C4-2B (cell line): ENCODE measurements at regions not wholly inside any gene's neighbourhood (a gene's known extent, or its start where the extent isn't known, plus 50 kb on each side); places are given as distances from the start of the nearest gene placed in this dataset.

Source experiments
- H3K27ac ChIP-seq: fragments of 450-650 bp; 2 replicates; pipeline ENCODE4 v1.5.1; 2017
- CTCF ChIP-seq: fragments of 450-650 bp; conservative IDR thresholded peaks from 2 replicates; pipeline ENCODE4 v1.5.1; 2017; ENCODE audit warnings: mild to moderate bottlenecking
- ZFX ChIP-seq: fragments of 450-650 bp; IDR thresholded peaks from 2 replicates; pipeline ENCODE4 v1.6.1; 2017

- H3K27ac ChIP-seq: no peak overlapping the region
- TF ChIP-seq CTCF (no peak), ZFX (no peak)
Measured at GRCh38 chr13:111536075-111536642, 215.7 kb downstream of the TEX29 start.

GRCh38 chr13:111537115-111537728, 216.8 kb downstream of the TEX29 start:
- TF ChIP-seq ZFX (no peak), CTCF (no peak)
- no peak overlapping the region for H3K27ac ChIP-seq

- no peak for TF ChIP-seq CTCF
- TF ChIP-seq ZFX: no peak
- H3K27ac ChIP-seq: no peak overlapping the region
Measured at GRCh38 chr13:111537843-111538499, 217.5 kb downstream of the TEX29 start.

GRCh38 chr13:111539252-111539651, 218.8 kb downstream of the TEX29 start:
- TF ChIP-seq ZFX (no peak), CTCF (no peak)
- no peak overlapping the region for H3K27ac ChIP-seq

GRCh38 chr13:111539791-111540446, 219.5 kb downstream of the TEX29 start:
- H3K27ac ChIP-seq: no peak overlapping the region
- TF ChIP-seq ZFX (no peak), CTCF (no peak)

- no peak overlapping the region for H3K27ac ChIP-seq
- TF ChIP-seq CTCF (no peak), ZFX (no peak)
Measured at GRCh38 chr13:111540486-111540885, 220.0 kb downstream of the TEX29 start.

GRCh38 chr13:111541345-111541744, 220.9 kb downstream of the TEX29 start:
- H3K27ac ChIP-seq: no peak overlapping the region
- no peak for TF ChIP-seq ZFX
- no peak for TF ChIP-seq CTCF
